COLO668 (cell line): ENCODE measurements at regions not wholly inside any gene's neighbourhood (a gene's known extent, or its start where the extent isn't known, plus 50 kb on each side); places are given as distances from the start of the nearest gene placed in this dataset.

Source experiments
- DNase-seq: peaks from one replicate; lab custom pipeline; 2025; ENCODE audit not compliant: unreplicated experiment; lab: John Stamatoyannopoulos, UW

- DNase-seq: no peak
Measured at GRCh38 chr2:198315791-198316630, 511.6 kb downstream of the PLCL1 start.

GRCh38 chr2:198314559-198315153, 510.3 kb downstream of the PLCL1 start:
- peak; percentile 18 for DNase-seq

GRCh38 chr2:198312596-198313483, 508.4 kb downstream of the PLCL1 start:
- no peak for DNase-seq

- peak; percentile 13 for DNase-seq
Measured at GRCh38 chr2:198311020-198311419, 506.6 kb downstream of the PLCL1 start.

GRCh38 chr2:198309673-198310280, 505.4 kb downstream of the PLCL1 start:
- peak; percentile 51 for DNase-seq

- no peak for DNase-seq
Measured at GRCh38 chr2:198309081-198309480, 504.7 kb downstream of the PLCL1 start.

GRCh38 chr2:198308368-198308767, 504.0 kb downstream of the PLCL1 start:
- no peak for DNase-seq

GRCh38 chr2:198307093-198307492, 502.7 kb downstream of the PLCL1 start:
- DNase-seq: no peak

GRCh38 chr2:198304859-198305258, 500.5 kb downstream of the PLCL1 start:
- no peak for DNase-seq

- DNase-seq: no peak
Measured at GRCh38 chr2:198297350-198297749, 493.0 kb downstream of the PLCL1 start.

- peak; percentile 60 for DNase-seq
Measured at GRCh38 chr2:198296665-198297308, 492.4 kb downstream of the PLCL1 start.

- no peak for DNase-seq
Measured at GRCh38 chr2:198293281-198293680, 488.9 kb downstream of the PLCL1 start.

GRCh38 chr2:198289811-198290210, 485.4 kb downstream of the PLCL1 start:
- no peak for DNase-seq

- DNase-seq: no peak
Measured at GRCh38 chr2:198287706-198288105, 483.3 kb downstream of the PLCL1 start.

GRCh38 chr2:198285216-198285615, 480.8 kb downstream of the PLCL1 start:
- no peak for DNase-seq

- DNase-seq: no peak
Measured at GRCh38 chr2:198283146-198283545, 478.8 kb downstream of the PLCL1 start.

- DNase-seq: no peak
Measured at GRCh38 chr2:198282061-198282460, 477.7 kb downstream of the PLCL1 start.

GRCh38 chr2:198280145-198280544, 475.8 kb downstream of the PLCL1 start:
- DNase-seq: no peak

GRCh38 chr2:198279026-198279425, 474.6 kb downstream of the PLCL1 start:
- no peak for DNase-seq

GRCh38 chr2:198277181-198277580, 472.8 kb downstream of the PLCL1 start:
- DNase-seq: no peak

- no peak for DNase-seq
Measured at GRCh38 chr2:198273660-198274059, 469.3 kb downstream of the PLCL1 start.
